ENCODE measurements at regions not wholly inside any gene's neighbourhood (a gene's known extent, or its start where the extent isn't known, plus 50 kb on each side); places are given as distances from the start of the nearest gene placed in this dataset.
"Not testable (repeated sequence)": the region's sequence is repeated elsewhere in the genome, so short reads cannot be mapped to it uniquely, and the experiment has no call there.

GRCh38 chr1:55304229-55304740 is 89.1 kb upstream of the USP24 start:
- DNase-seq = no peak

GRCh38 chr1:55302972-55303371 is 87.8 kb upstream of the USP24 start:
- DNase-seq = no peak

GRCh38 chr1:55301912-55302311 is 86.7 kb upstream of the USP24 start:
- no peak for DNase-seq

GRCh38 chr1:55300975-55301374 is 85.8 kb upstream of the USP24 start:
- no peak for DNase-seq

GRCh38 chr1:55298167-55298894 is 83.2 kb upstream of the USP24 start:
- no peak for DNase-seq

GRCh38 chr1:55296247-55296646 is 81.1 kb upstream of the USP24 start:
- not testable (repeated sequence) for DNase-seq

GRCh38 chr1:55289614-55290013 is 74.5 kb upstream of the USP24 start:
- no peak for DNase-seq

- no peak for DNase-seq
Observed at GRCh38 chr1:55289042-55289441, 73.9 kb upstream of the USP24 start.

- no peak for DNase-seq
Observed at GRCh38 chr1:55288245-55288644, 73.1 kb upstream of the USP24 start.

- no peak for DNase-seq
Observed at GRCh38 chr1:55287723-55288122, 72.6 kb upstream of the USP24 start.

GRCh38 chr1:55286856-55287602 is 71.9 kb upstream of the USP24 start:
- no peak for DNase-seq

GRCh38 chr1:55285834-55286233 is 70.7 kb upstream of the USP24 start:
- DNase-seq = no peak

- DNase-seq = peak; percentile 66
Observed at GRCh38 chr1:55284856-55285255, 69.7 kb upstream of the USP24 start.

- no peak for DNase-seq
Observed at GRCh38 chr1:55282058-55282457, 66.9 kb upstream of the USP24 start.

GRCh38 chr1:55280731-55281130 is 65.6 kb upstream of the USP24 start:
- no peak for DNase-seq

- DNase-seq = no peak
Observed at GRCh38 chr1:55279627-55280026, 64.5 kb upstream of the USP24 start.

GRCh38 chr1:55278378-55278777 is 63.2 kb upstream of the USP24 start:
- no peak for DNase-seq

GRCh38 chr1:55277377-55278130 is 62.4 kb upstream of the USP24 start:
- peak; percentile 89 for DNase-seq

- DNase-seq = no peak
Observed at GRCh38 chr1:55276671-55277376, 61.7 kb upstream of the USP24 start.

- no peak for DNase-seq
Observed at GRCh38 chr1:55275941-55276341, 60.8 kb upstream of the USP24 start.

- no peak for DNase-seq
Observed at GRCh38 chr1:55275151-55275748, 60.1 kb upstream of the USP24 start.

GRCh38 chr1:55272994-55273393 is 57.8 kb upstream of the USP24 start:
- DNase-seq = no peak
